ENCODE measurements at regions not wholly inside any gene's neighbourhood (a gene's known extent, or its start where the extent isn't known, plus 50 kb on each side); places are given as distances from the start of the nearest gene placed in this dataset.

- DNase-seq (ENCODE audit: low read depth) = peak; percentile 88
Measured at GRCh38 chr3:160129459-160130061, 95.7 kb upstream of the C3orf80 start.

GRCh38 chr3:160130071-160130470, 95.2 kb upstream of the C3orf80 start:
- DNase-seq (ENCODE audit: low read depth) = no peak

GRCh38 chr3:160130950-160131349, 94.3 kb upstream of the C3orf80 start:
- peak; percentile 24 for DNase-seq (ENCODE audit: low read depth)

- DNase-seq (ENCODE audit: low read depth) = no peak
Measured at GRCh38 chr3:160132226-160132625, 93.0 kb upstream of the C3orf80 start.

GRCh38 chr3:160133757-160134156, 91.5 kb upstream of the C3orf80 start:
- DNase-seq (ENCODE audit: low read depth) = no peak

- DNase-seq (ENCODE audit: low read depth) = no peak
Measured at GRCh38 chr3:160134454-160134853, 90.8 kb upstream of the C3orf80 start.

GRCh38 chr3:160134964-160135363, 90.3 kb upstream of the C3orf80 start:
- no peak for DNase-seq (ENCODE audit: low read depth)

- no peak for DNase-seq (ENCODE audit: low read depth)
Measured at GRCh38 chr3:160135851-160136250, 89.4 kb upstream of the C3orf80 start.

GRCh38 chr3:160136421-160136820, 88.8 kb upstream of the C3orf80 start:
- no peak for DNase-seq (ENCODE audit: low read depth)

- no peak for DNase-seq (ENCODE audit: low read depth)
Measured at GRCh38 chr3:160139291-160139690, 85.9 kb upstream of the C3orf80 start.

- DNase-seq (ENCODE audit: low read depth) = no peak
Measured at GRCh38 chr3:160140756-160141155, 84.5 kb upstream of the C3orf80 start.

- DNase-seq (ENCODE audit: low read depth) = no peak
Measured at GRCh38 chr3:160141485-160142185, 83.6 kb upstream of the C3orf80 start.

- no peak for DNase-seq (ENCODE audit: low read depth)
Measured at GRCh38 chr3:160143482-160143881, 81.7 kb upstream of the C3orf80 start.

GRCh38 chr3:160150066-160150465, 75.2 kb upstream of the C3orf80 start:
- no peak for DNase-seq (ENCODE audit: low read depth)

- no peak for DNase-seq (ENCODE audit: low read depth)
Measured at GRCh38 chr3:160150525-160150924, 74.7 kb upstream of the C3orf80 start.

GRCh38 chr3:160152638-160153037, 72.6 kb upstream of the C3orf80 start:
- DNase-seq (ENCODE audit: low read depth) = no peak

GRCh38 chr3:160154033-160154432, 71.2 kb upstream of the C3orf80 start:
- DNase-seq (ENCODE audit: low read depth) = no peak

GRCh38 chr3:160154596-160154995, 70.6 kb upstream of the C3orf80 start:
- DNase-seq (ENCODE audit: low read depth) = no peak

- DNase-seq (ENCODE audit: low read depth) = no peak
Measured at GRCh38 chr3:160157321-160157720, 67.9 kb upstream of the C3orf80 start.

- DNase-seq (ENCODE audit: low read depth) = no peak
Measured at GRCh38 chr3:160159341-160159740, 65.9 kb upstream of the C3orf80 start.

- no peak for DNase-seq (ENCODE audit: low read depth)
Measured at GRCh38 chr3:160159806-160160205, 65.4 kb upstream of the C3orf80 start.

- no peak for DNase-seq (ENCODE audit: low read depth)
Measured at GRCh38 chr3:160161921-160162320, 63.3 kb upstream of the C3orf80 start.

GRCh38 chr3:160162440-160162839, 62.8 kb upstream of the C3orf80 start:
- DNase-seq (ENCODE audit: low read depth) = no peak
